HG02610 (cell line): ENCODE measurements at regions not wholly inside any gene's neighbourhood (a gene's known extent, or its start where the extent isn't known, plus 50 kb on each side); places are given as distances from the start of the nearest gene placed in this dataset.

Experiments
- ATAC-seq: cut with Tn5 transposase; IDR thresholded peaks from one replicate; pipeline ENCODE4 v1.9.1; 2021; ENCODE audit warnings: mild to moderate bottlenecking, moderate library complexity; ENCODE audit not compliant: unreplicated experiment

DNA sequence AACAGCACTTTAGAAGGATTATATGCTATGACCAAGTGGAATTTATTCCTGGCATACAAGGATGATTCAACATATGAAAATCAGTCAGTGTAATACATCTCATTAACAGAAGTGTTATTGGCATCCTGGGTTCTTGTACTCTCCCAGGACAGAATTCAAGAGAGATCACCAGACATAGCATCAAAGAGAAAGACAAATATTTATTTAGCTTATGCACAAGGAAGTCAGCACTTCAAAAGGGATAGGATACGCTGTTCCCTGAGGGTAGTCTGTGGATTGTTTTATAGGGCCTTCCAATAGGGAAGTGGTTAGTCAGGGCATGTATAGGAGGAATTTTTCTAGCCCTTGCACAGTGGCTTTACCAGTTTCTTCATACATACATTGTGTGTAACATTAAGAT, 1238.0 kb downstream of the PCDH17 start:
- no peak for ATAC-seq

DNA sequence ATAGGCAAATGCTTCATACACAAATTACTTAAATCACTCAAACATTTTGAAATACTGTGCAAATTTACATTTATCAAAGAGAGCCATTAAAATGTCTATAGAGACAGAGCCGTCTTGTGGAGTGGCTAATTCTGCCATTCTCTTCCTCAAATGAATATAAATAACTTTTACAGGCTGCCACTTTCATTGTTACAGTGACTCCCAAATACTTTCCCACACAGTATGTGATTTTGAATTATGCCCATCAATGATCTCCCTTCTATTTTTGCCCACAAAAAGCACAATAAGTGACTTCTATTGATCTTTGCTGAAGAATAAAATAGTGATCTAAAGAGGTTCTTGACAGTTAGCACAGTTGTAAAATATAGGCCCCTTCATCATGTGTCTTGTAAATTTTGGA, 1244.9 kb downstream of the PCDH17 start:
- ATAC-seq, result no peak

DNA sequence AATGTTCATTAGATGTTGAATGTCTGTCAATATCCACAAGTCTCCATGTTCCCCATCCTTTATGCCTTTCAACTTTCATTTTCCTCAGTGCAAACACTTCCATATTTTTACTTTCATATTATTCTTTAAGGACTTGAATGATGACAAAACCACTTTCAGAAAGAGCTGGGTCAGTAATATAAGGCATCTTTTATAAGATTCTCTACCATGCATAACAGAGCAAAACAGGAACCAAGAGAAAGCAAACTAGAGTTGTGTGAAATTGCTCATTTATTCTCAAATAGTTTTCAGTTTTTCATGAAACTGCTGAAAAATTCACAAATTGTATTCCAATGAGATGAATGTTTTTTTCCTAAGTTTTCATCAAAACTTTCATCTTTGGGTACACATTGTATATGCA, 1247.6 kb downstream of the PCDH17 start:
- no peak for ATAC-seq

DNA sequence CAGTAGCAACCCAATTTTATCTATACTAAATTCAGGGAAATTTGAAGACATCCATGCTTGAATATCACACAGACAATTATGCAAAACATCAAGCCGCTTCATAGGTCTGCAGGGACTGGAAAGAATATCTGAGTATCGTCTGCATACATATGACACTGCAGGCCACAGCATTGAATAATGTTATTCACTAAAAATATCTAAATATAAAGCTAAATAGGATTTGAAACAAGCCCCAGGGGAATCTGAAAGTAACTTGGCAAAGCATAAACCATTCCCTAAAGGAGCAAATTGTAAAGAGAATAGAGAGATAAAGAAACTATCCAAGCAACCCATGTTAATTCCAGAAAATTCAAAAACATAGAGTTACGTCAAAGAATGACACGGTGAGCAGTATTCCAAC, 1251.0 kb downstream of the PCDH17 start:
- no peak for ATAC-seq

DNA sequence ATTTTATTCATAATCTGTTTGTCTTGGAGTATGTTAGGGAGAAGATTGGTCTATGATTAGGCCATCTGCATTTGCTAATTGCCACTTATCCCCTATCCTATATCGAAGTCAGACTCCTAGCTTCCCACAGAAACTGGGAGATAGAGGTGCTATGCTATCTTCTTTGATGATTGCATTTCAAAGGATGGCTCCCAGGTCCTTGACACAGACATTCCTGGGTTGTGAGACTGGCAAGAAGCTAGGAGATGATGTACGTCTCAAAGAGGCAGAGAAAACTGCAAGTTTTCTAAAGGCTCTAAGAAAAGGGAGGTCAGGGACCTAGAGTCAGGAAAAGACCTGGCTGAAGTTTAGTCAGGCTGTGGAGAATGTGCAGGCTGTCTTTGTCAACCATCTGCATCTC, 1251.9 kb downstream of the PCDH17 start:
- ATAC-seq, result no peak

DNA sequence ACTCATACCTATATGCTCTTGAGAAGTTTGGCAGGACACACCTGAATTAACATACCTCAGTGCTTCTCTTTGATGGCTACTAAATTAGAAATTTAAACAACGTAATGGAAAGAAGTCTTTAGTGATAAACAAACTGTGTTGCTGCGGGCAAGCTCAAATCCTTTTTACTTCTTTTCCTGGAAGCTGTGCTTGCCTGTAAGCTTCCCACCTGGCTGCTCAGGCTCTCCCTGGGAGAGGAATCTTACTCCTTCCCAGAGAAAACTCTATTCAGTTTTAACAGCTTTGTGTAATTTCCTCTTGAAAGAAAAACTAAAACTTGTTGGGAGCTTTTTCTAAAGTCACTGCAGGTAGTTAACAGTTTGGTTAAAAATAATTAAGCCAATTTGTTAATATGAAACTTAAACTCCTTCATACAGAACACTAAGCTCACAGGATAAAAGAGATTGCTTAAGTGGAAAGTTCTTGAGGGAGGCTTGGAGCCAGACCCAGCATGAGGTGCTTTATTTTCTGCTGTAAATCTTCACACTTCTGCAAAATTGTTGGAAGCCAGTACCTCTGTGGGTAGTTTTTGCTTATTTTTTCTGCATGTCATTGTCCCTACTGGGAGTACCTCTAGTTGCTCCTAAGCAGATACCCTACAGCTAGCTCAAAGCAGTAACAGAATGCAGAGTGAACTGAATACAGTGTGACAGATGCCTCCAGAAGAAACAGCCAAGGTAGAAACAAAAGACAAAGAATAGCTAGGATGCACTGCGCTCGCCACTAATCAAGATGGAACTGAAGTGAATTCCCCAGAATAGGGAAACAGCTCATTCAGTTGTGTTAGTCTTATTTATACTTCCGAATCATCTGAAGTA, 1253.0 kb downstream of the PCDH17 start:
- ATAC-seq, result no peak

DNA sequence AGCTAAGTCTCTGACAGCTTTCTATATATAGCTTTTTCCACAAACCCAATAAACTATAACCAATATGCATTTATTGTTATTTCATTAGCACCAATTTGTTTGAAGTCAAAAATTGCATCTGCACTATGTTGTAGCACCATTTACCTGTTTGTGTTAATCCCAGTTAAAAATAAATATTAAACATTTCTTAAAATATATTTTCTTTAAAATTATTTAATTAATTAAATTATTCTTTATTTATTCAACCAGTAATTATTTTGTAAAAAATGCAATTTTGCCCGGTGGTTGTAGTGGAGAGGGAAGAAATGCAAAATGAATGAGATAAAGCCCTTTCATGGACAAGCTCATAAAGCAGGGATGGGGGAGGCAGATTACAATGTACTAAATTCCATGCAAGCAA, 1257.9 kb downstream of the PCDH17 start:
- ATAC-seq, result no peak

DNA sequence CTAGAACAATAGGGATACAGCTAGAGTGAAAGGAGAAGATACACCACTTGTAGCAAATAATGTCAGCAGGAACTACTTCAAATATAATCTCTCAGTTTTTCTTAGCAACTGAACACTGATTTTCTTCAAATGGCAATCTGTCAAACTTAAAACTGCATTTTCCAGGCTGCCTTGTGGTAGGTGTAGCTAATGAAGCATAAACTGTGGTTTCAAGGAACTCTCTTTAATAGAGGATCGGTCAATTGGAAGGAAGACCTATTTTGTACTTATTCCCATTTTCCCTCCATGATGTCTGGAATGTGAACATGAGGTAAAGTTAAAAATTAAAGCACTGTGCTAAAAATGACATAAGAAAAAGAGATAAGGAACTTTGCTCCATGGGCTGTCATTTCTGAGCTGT, 1261.9 kb downstream of the PCDH17 start:
- ATAC-seq, result no peak

DNA sequence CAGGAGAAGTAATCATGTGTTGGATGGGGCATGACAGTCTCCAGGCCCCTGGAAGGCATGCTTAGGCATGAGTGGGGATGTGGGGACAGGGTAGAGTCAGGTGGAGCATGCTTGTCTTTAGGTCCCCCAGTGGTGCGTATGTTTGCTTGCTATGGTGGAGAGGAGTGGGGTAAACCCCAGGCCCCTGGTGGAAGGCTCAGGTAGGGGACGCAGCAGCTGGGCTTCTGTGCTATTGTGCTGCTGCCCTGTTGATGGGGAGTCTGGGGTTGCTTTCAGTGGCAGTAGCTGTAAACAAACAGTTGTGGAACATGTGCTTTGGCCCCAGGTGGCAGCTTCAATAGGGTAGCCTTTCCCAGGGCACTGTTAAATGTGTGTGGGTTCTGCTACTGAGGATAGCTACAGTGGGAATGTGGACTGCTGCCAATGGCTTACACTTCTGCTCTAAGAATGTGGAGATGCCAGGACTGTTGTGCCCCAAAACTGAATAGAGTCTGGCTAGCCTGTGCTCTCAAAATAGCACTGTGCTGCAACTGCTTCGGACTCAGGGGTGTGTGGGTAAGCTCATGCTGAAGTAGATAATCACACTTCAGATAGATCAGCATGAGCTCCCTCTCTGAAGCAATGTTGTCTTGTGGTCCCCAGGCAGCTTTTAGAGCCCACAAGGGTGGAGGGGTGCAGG, 1257.3 kb downstream of the DIAPH3 start:
- no peak for ATAC-seq

DNA sequence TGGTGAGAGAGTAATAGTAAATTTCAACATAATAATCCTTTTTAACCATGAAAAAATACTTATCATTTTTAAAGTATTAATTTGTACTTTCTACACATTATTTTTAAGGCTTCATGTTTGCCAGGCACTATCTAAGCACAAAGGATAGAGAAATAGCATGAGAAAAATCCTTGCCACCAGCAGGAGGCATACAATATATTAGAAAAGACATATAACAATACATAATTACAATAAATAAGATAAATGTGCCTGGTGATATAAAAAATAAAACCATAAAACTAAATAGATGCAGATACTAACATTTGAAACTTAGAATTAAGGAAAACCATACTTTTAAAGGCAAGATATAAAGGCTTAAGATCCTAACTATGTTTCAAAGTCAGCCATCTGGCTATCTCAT, 1256.4 kb downstream of the DIAPH3 start:
- no peak for ATAC-seq

DNA sequence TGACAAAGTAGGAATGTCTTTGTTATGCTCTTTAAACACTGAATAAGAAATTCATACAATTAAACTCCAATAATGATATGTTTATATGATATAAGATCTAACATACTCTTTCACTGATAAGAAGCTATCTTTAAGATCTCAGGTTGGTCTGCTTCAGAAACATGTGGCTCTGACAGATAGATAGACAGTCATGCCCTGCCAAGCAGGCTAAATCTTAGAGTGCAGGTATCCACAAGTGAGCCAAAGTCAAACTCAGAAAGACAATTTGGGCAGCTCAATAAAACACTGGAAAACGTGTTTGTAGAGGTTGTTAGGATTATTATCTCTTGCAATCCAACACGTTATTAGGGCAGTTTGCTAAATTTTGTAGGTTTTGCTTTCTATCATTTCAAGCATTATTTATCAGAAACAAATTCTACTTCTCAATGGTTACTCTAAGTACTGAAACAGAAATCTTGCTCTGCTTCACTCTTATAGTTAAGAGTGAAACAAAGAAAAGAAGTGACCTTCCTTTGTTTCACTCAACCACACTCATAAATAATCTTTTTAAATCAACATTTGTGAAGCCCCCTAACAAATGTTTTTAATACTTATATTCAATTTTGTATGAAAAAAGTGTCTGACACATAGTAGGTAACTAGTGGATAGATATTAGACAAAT, 1255.6 kb downstream of the DIAPH3 start:
- ATAC-seq, result no peak

DNA sequence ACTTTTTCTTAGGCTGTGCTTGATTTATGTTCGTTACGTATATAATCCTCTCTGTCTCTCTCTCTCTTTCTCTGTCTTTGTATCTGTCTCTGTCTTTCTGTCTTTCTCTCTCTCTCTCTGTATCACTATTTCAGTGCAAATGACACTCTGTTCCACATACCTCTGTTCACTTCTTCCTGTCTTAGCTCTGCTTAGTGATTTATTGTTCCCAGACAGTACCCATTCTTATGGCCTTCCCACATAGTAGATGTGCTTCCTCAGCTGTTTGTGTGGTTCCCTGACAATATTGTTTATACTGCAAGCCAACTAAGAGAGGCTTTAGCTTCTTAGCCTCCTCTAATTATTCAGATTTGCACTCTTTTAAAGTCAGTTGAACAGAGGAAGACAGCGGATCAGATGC, 1244.2 kb downstream of the DIAPH3 start:
- no peak for ATAC-seq

DNA sequence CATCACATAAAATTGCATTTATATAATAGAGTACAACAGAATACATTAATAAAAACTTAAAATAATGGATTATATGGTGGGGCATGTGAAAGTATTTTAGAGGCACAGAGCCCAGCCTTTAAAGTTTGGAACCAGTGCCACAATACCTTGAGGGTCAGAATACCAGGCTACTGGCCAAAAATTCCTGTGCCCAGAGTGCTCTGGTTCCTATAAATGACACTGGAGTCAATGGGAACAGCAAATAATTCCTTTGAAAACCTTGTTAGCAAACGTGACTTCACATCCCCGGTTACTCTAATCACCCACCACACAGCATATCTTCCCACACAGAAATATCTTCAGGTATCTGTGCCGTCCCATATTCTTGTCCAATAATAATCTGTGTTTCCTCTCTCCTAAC, 1242.6 kb downstream of the DIAPH3 start:
- no peak for ATAC-seq

DNA sequence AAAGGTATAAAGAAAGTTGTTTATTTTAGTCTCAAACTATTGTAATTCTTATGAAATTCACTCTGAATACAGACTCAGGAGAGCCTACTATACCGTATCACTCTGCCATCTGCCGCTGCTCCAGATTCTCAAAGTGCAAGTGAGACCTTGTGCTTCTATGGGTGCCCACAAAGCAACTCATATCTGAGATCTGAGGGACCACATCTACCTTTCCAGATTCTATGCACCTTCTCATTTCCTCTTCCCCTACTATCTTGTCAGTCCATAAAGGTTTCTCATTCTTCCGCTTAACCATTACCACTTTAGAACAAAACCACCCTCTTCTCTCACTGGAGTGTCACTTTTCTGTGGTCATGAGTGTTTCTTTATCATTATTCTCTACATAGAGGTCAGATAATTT, 1236.9 kb downstream of the DIAPH3 start:
- ATAC-seq, result no peak

DNA sequence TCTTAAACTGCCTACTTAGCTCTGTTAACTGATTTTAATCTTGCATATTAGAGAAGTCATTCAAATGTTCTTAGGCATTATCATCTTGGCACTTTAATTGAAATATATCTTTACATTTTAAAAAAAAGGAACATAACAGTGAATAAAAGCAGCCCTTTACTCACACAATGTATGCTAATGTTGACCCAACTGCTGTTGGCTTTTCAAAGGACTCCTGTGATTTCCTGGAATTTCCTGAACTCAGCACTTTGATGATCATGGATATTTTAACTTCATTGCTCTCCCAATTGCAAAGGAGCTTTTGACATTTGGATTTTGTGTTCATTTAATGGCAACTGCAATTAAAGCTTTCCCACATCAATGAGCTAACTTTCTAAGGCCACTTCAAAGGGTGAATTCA, 1230.3 kb downstream of the DIAPH3 start:
- no peak for ATAC-seq

DNA sequence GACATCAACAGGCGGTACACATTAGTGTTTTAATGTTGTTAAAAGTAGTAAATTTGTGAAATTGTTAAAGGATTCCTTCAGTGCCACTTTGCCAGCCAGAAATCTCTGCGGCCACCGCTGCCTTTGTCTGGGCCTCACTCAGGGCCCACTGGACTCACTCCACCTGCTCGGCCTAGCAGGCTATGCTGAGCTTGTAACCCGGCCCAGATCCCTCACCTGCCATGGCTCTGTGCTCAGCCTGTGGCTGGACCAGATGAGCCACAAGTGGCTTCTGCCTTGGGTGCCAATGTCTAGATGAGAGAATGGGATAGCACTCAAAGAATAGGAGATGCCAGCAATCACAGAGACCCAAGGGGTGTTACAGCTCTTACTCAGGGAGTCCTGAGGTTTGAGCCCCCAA, 1228.0 kb downstream of the DIAPH3 start:
- ATAC-seq, result no peak

DNA sequence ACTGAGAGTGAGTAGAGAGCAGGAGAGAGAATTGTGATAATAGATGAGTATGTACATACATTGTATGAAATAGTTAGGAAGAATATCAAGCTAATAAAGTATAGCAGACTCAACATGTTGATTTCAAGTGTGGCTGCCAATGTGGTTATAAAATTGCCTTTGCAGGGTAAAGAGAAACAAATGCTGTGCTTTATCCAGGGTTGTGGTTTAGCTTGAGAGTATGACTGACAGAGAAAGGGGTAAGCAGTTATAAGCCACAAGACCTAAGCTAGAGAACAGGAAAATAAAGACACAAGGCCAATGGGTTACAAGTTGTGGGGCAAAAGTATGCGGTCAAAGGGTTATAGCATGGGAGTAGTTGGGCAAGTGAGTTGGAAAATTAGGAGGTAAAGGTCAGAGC, 1217.5 kb downstream of the DIAPH3 start:
- ATAC-seq, result no peak

DNA sequence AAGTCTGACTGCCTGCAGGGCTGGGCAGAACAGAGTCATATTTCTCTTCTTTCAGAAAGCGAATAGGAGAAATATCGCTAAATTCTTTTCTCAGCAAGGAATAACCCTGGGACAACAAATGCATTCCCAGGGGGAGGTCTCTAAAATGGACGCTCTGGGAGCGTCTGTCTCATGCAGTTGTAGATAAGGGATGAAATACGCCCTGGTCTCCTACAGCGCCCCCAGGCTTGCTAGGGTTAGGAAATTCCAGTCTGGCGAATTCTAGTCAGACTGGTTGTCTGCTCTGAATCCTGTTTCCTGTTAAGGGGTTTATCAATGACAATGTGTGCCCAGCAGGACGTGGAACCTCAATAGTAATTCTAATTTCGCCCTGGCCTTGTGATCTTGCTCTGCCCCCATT, 1214.1 kb downstream of the DIAPH3 start:
- no peak for ATAC-seq

DNA sequence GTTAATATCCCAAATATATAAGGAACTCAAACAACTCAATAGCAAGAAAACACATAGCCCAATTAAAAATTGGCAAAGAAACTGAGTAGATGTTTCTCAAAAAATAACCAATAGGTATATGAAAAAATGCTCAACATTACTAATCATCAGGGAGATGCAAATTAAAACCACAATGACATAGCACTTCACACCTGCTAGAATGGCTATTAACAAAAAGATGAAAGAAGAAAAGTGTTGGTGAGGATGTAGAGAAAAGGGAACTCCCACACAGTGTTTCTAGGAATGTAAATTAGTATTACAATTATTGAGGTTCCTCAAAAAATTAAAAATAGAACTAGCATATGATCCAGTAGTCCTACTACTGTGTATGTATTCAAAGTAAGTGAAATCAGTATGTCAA, 1212.8 kb downstream of the DIAPH3 start:
- peak; percentile 24 for ATAC-seq

DNA sequence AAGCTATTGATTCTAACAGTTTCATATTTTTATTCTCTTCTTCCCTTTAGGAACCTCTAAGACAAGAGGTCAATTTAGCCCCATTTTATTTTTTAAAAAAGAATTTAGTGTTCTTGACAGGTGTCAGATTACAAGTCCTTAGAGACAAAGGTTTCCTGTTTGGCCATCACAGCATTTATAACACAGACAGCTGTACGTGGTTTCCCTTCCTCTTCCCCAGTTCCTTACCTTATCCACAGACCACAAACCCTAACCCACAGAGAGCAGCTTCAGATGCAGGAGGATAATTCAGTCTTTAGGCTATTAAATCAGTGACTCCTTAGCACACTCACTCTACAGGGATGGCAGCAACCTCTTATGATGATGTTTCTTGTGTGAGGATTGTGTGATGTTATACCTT, 1210.1 kb downstream of the DIAPH3 start:
- ATAC-seq, result peak; percentile 81

DNA sequence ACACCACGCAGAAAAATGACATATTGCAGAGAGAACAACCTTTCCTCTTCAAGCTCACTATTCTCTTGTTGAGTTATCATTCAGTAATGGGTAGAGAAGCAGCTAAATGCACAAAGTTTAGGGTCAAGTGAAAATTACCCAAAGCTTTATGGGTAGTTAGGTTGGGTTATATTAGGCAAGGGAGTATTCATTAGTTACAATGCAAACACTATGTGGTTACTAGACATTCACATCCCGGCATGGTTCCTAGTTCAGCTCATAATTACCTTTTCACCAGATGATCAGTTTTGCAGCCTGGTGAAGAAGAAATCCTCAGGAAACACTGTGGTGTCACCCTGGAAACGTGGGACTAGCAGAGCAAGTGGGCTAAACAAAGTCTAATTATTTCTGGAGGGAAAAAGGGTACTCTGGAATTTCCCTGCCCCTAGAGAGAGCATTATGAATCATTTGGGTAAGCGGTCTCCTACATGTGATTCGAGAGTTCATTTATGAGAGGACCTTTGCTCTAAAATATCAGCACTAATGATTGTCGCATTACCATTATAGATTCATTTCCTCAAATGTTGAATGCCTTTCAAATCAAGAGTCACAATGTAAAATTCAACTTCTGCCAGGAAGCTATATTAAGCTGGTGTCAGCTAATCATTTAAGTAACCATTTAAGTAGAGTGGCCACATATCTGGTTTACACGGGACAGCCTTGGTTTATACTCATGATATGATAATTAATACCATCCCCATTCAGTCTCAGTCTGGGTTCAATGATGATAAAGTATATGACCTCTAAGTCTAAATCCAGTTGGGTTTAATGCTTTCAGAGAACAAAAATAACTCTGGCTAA, 1208.0 kb downstream of the DIAPH3 start:
- peak; percentile 72 for ATAC-seq
